GM13977 (cell line): ENCODE measurements at regions not wholly inside any gene's neighbourhood (a gene's known extent, or its start where the extent isn't known, plus 50 kb on each side); places are given as distances from the start of the nearest gene placed in this dataset.

Experiments used
- DNase-seq: peaks from one replicate; pipeline ENCODE4 v3.0.0; 2012; ENCODE audit warnings: low spot score
- in situ Hi-C: fragments of 300-500 bp; cut with MboI; formaldehyde crosslinking; loops from one replicate; pipeline ENCODE4 v1.12.0; 2022; ENCODE audit warnings: low sequenced_read_pairs, low pct_unique_long_range_greater_than_20kb, mixed read lengths, inconsistent platforms; ENCODE audit not compliant: unreplicated experiment
- TF ChIP-seq, protein P1 (sequence below): IDR thresholded peaks from 2 replicates; pipeline ENCODE4 v1.5.1; 2012; ENCODE audit warnings: mild to moderate bottlenecking, control low read depth; ENCODE audit not compliant: insufficient read depth; ENCODE audit errors: extremely low read depth, missing control alignments

DNA sequence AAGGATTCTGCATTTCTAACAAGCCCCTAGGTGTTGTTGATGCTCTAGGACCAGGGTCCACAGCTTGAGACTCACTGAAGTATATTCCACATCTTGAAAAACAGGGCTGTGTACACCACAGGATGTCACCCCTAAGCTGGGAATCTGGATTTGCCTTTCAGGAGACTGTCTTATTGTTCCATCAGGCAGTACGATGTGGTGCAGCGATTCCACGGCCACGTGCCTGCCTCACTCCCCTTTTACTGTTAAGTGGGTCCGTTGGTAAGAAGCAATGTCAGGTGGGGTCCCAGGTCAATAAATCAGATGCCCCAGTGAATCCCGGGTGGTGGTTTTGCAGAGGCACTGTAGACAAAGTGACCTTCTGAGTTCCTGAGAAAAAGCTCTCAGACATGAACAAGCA lies 470.7 kb downstream of the HS3ST3B1 start:
- in situ Hi-C loops = no loop called here
- TF ChIP-seq, protein P1, sequence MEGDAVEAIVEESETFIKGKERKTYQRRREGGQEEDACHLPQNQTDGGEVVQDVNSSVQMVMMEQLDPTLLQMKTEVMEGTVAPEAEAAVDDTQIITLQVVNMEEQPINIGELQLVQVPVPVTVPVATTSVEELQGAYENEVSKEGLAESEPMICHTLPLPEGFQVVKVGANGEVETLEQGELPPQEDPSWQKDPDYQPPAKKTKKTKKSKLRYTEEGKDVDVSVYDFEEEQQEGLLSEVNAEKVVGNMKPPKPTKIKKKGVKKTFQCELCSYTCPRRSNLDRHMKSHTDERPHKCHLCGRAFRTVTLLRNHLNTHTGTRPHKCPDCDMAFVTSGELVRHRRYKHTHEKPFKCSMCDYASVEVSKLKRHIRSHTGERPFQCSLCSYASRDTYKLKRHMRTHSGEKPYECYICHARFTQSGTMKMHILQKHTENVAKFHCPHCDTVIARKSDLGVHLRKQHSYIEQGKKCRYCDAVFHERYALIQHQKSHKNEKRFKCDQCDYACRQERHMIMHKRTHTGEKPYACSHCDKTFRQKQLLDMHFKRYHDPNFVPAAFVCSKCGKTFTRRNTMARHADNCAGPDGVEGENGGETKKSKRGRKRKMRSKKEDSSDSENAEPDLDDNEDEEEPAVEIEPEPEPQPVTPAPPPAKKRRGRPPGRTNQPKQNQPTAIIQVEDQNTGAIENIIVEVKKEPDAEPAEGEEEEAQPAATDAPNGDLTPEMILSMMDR = no peak
- no peak for DNase-seq

DNA sequence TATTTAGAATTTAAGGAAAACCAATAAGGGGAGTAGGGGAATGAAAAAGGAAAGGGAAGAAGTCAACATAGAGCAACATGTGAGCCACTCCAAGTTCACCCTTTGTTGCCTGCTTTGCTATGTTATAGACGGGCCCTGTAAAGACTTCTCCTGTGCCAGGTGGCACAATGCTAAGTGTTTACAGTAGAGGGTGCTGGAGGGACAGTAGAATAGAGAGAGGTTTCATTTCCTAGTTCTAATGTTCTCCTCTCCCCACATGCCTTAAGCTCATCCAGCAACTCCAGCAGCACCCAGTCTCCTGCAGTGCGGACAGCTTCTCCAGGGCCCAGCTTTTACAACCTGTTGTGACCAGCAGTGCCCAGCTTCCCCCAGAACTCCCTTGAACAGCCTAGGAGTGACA lies 468.0 kb downstream of the HS3ST3B1 start:
- DNase-seq = no peak
- in situ Hi-C loops = no loop called here
- TF ChIP-seq, protein P1 = no peak

DNA sequence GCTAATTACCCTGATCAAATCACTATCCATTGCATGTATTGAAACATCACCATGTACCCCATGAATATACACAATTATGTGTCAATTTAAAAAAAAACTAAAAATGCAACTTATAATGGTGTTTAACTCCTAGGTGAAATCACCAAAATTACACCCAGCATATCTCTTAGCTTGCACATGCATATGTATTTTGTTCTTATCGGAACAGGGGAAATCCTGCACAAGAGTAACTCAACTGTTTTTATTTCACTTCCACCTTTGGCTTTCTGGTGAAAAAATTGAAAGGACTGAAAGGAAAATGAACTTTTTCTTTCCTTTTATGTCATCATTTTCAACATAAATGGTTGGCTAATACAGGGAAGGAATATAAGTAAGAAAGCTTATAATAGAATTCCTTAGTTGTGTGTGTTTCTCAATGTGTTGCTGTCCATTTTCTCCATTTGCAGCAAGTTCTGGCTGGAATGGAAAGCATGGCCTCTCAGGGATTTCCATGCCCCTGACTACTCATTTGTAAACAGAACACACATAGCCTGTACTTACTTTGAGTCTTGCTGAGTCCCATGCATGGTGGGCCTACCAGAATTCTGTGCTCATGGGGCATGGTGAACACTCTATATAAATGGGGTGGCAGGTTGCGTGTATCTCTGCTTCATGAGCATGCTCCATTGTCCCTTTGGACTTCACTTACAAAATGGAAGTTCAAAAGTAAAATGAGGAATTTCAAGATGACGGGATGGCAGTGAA lies 462.0 kb downstream of the HS3ST3B1 start:
- TF ChIP-seq, protein P1 = no peak
- no peak for DNase-seq
- in situ Hi-C loops = no loop called here

DNA sequence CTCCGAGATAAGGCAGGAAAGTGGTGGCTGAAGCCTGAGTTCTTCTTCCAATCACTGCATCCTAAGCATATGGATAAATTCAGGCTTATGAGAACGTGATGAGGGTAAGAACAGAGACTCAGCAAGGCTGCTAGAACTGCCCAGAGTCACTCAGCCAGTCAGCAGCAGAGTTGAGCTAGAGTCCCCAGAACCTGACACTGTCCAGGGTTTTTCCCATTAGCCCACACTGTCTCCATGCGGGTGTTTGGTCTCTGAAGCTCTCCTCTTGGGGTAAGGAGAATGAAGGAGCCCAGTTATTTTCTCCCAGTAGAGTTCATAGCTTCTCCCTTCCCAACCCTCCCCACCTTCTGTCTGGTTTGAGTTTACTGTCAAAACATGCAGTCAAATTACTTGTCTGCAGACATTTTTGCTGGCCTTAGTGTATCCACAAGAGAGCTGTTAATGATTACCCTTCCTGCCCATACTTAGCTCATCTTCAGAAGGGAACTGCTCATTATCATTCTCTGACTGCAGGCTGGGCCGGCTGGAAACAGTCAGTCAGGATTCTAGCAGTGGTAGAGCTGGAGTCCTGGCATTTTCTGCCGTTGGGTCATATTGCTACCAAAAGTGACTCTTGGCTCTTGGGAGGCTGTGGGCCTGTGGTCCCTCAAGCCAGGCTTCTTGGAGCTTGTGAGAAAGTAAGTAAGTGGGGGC lies 460.0 kb downstream of the HS3ST3B1 start:
- TF ChIP-seq, protein P1 = no peak
- DNase-seq = no peak
- in situ Hi-C loops = no loop called here

DNA sequence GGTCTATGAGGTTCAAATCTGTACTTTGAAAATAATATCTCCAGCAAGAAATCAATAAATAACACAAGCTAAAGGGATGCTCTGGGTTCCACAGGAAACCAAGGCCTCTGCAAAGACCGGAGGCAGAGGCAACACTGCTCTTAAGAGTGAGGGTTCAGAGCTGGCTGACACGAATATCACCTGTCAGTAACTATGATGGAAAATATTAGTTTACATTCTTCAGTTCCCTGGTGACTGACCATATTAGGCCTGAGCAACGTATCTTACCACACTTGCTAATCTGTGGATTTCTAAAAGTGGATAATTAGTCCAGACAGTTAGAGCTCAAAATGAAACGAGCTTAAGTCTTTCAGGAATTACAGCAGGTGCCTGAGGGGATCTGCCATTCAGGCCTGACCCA lies 459.3 kb downstream of the HS3ST3B1 start:
- no peak for DNase-seq
- TF ChIP-seq, protein P1 = no peak
- in situ Hi-C loops = no loop called here

DNA sequence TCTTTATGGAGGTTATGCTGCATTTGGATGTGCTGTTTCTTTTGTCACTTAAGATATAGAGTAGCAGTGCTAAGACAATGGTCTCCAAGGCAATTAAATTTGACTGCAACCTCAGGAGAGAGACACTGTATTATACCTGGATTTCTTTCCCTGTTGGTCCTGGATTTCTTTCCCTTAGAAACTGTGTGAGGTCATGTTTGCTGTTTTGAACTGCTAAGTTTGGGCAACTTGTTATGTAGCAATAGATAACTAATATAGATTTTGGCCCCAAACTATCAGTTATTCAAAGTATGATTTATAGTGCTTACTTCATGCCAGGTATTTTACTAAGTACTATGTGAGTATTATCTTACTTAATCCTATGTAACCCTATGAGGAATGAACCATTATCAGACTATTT lies 458.4 kb downstream of the HS3ST3B1 start:
- TF ChIP-seq, protein P1 = no peak
- in situ Hi-C loops = no loop called here
- no peak for DNase-seq
